Stomach (tissue), 4 donors: ENCODE measurements at regions not wholly inside any gene's neighbourhood (a gene's known extent, or its start where the extent isn't known, plus 50 kb on each side); places are given as distances from the start of the nearest gene placed in this dataset.

Experiments used
- CTCF ChIP-seq, 7 experiments: fragments of 450-650 bp in 4 of 7; fragments of 200-600 bp in 3 of 7; sonication (generic) in 3 of 7; IDR thresholded peaks; one replicate each; pipeline ENCODE4 v1.5.1; 2016 to 2019; ENCODE audit warnings: antibody characterized with exemption in 7 of 7, control low read depth in 2 of 7, mild to moderate bottlenecking in 1 of 7
- EP300 ChIP-seq: sonication (generic); formaldehyde crosslinking; IDR thresholded peaks from one replicate; pipeline ENCODE4 v1.6.1; 2017; ENCODE audit warnings: antibody characterized with exemption
- POLR2A ChIP-seq, 4 donors: fragments of 450-650 bp; IDR thresholded peaks; one replicate each; pipeline ENCODE4 v1.6.1; 2016; ENCODE audit warnings: antibody characterized with exemption in 4 of 4, control low read depth in 2 of 4, mild to moderate bottlenecking in 1 of 4, moderate library complexity in 1 of 4
- POLR2AphosphoS5 ChIP-seq, 3 donors: sonication (generic); formaldehyde crosslinking; IDR thresholded peaks; one replicate each; pipeline ENCODE4 v1.6.1; 2016; ENCODE audit warnings: antibody characterized with exemption in 3 of 3

GRCh38 chr9:80013891-80014290 lies 442.1 kb downstream of the TLE4 start:
- no peak for TF ChIP-seq CTCF (IDR thresholded peaks at IDR 0.05)
- TF ChIP-seq EP300, result no peak
- no peak for TF ChIP-seq POLR2A (IDR thresholded peaks at IDR 0.05)
- no peak for TF ChIP-seq POLR2AphosphoS5 (IDR thresholded peaks at IDR 0.05)
